NT2/D1 (cell line): ENCODE measurements at regions not wholly inside any gene's neighbourhood (a gene's known extent, or its start where the extent isn't known, plus 50 kb on each side); places are given as distances from the start of the nearest gene placed in this dataset.

Experiments
- DNase-seq: peaks from one replicate; pipeline ENCODE4 v3.0.0-alpha.2; 2011; ENCODE audit warnings: low read depth, low spot score
- H3K27me3 ChIP-seq: 2 replicates; pipeline ENCODE4 v1.6.0; 2011; ENCODE audit warnings: mild to moderate bottlenecking; ENCODE audit not compliant: insufficient read length, insufficient read depth
- H3K36me3 ChIP-seq: 2 replicates; pipeline ENCODE4 v1.6.1; 2011; ENCODE audit warnings: mild to moderate bottlenecking, low read length, mixed read lengths; ENCODE audit not compliant: insufficient read depth, insufficient read length
- H3K4me1 ChIP-seq: 2 replicates; pipeline ENCODE4 v1.5.1; 2011; ENCODE audit not compliant: insufficient read depth, insufficient read length
- H3K4me3 ChIP-seq: 2 replicates; pipeline ENCODE4 v1.5.1; 2011; ENCODE audit warnings: low read depth; ENCODE audit not compliant: insufficient read length
- H3K9ac ChIP-seq: 2 replicates; pipeline ENCODE4 v1.6.0; 2011; ENCODE audit warnings: low read depth; ENCODE audit not compliant: insufficient read length
- H3K9me3 ChIP-seq: 2 replicates; pipeline ENCODE4 v1.5.1; 2011; ENCODE audit warnings: mild to moderate bottlenecking, low read length; ENCODE audit not compliant: insufficient read depth
- SUZ12 ChIP-seq: IDR thresholded peaks from 2 replicates; pipeline ENCODE4 v1.6.1; 2011; ENCODE audit not compliant: insufficient read length, insufficient read depth; ENCODE audit errors: extremely low read depth
- YY1 ChIP-seq: IDR thresholded peaks from 2 replicates; pipeline ENCODE4 v1.6.1; 2011; ENCODE audit not compliant: insufficient read length, insufficient read depth
- ZNF274 ChIP-seq: IDR thresholded peaks from 2 replicates; pipeline ENCODE4 v1.6.1; 2011; ENCODE audit warnings: mild to moderate bottlenecking, low read depth, low read length

DNA sequence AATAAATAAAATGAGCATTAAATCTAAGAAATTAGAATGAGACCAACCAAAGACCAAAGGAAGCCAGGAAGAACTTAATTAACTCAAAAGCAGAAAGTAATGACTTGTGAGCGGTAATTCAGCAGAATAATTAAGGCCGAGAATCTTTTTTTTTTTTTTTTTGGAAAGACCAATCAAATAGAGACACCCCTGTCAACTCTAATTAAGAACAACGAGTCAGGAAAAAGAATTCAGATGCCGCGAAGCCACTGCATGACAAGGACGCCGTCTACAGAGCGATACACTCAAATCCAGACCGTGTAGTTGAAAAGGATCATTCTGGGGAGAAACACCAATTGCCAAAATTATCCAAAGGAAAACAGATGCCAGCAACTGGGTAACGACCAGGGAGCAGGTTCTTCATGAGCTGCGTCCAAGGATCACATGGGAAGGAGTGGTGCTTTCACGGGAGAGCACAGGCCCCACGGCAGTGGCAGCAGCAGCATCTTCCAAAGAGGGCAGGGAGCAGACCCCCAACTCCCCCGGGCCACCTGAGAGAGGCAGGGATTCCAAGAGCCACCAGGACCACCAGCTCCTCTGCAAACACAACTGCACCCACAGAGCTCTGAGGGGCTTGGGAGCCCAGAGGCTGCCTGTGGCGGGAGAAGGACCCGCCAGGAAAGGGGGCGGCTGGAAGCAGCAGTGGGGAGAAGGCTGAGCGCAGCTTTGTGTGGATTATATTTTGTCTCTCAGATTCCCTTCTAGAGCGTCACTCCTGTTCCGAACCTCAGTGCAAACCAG is 469.8 kb downstream of the BRD1 start:
- Histone ChIP-seq H3K4me3 (no peak overlapping the region), H3K36me3 (no peaks in the 10 kb centered on the region), H3K27me3 (no peaks in the 10 kb centered on the region), H3K9me3 (no peaks in the 10 kb centered on the region), H3K4me1 (no peaks in the 10 kb centered on the region), H3K9ac (no peak overlapping the region)
- TF ChIP-seq ZNF274 = no peak
- TF ChIP-seq SUZ12 = no peak
- TF ChIP-seq YY1 = no peak
- no peak for DNase-seq

DNA sequence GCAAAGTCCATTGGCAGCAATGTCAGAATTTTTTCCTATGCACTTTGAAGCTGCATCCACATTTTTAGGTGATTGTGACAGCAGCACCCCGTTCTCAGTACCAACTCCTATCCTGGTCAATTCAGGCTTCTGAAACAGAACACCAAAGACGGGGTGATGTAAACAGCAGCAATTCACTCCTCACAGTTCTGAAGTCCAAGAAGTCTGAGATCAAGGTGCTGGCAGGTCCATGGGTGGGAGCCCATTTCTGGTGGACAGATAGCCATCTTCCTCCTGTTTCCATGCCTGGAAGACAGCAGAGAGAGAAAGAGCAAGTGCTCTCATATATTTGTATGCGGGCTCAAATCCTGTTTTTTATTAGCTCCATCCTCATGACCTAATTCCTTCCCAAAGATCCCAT is 471.2 kb downstream of the BRD1 start:
- no peak for DNase-seq
- H3K9ac ChIP-seq = no peak overlapping the region
- no peaks in the 10 kb centered on the region for H3K27me3 ChIP-seq
- TF ChIP-seq ZNF274 (no peak), SUZ12 (no peak), YY1 (no peak)
- no peaks in the 10 kb centered on the region for H3K36me3 ChIP-seq
- H3K4me3 ChIP-seq = no peak overlapping the region
- H3K4me1 ChIP-seq = no peaks in the 10 kb centered on the region
- no peaks in the 10 kb centered on the region for H3K9me3 ChIP-seq

DNA sequence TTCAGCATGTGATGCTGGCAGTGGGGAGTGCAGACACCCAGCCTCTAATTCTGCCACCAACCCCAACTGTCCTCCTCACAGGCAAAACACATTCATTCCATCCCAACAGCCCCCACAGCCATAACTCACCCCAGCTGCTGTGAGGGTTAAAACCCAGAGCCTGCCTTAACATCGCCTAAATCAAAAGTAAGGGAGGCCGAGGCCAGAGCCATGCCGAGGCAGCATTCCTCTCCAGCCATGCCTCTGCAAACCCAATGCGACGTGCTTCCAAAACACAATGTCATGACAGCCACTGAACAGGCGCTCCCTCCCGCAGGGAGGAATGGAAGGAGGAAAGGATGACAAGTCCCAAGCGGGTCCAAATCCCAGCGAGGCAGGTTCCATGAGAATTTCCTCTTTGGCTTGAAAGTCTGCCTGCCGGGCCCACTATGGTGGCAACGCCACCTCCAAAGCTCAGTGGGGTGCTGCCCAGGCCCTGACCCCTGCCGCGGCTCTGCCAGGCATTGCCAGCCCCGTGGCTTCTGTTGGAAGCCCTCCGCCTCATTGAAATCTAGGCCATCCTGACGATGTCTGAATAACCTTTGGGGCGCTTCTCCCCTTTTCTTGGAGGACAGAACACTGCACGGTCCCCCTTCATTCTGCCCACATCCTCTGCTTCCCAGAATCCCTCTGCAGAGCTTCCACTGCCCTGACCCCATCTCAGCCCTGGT is 472.3 kb downstream of the BRD1 start:
- no peaks in the 10 kb centered on the region for H3K36me3 ChIP-seq
- TF ChIP-seq ZNF274 (no peak), SUZ12 (no peak), YY1 (no peak)
- no peak overlapping the region for H3K9ac ChIP-seq
- DNase-seq = no peak
- H3K27me3 ChIP-seq = no peaks in the 10 kb centered on the region
- no peaks in the 10 kb centered on the region for H3K9me3 ChIP-seq
- H3K4me1 ChIP-seq = no peaks in the 10 kb centered on the region
- H3K4me3 ChIP-seq = no peak overlapping the region

DNA sequence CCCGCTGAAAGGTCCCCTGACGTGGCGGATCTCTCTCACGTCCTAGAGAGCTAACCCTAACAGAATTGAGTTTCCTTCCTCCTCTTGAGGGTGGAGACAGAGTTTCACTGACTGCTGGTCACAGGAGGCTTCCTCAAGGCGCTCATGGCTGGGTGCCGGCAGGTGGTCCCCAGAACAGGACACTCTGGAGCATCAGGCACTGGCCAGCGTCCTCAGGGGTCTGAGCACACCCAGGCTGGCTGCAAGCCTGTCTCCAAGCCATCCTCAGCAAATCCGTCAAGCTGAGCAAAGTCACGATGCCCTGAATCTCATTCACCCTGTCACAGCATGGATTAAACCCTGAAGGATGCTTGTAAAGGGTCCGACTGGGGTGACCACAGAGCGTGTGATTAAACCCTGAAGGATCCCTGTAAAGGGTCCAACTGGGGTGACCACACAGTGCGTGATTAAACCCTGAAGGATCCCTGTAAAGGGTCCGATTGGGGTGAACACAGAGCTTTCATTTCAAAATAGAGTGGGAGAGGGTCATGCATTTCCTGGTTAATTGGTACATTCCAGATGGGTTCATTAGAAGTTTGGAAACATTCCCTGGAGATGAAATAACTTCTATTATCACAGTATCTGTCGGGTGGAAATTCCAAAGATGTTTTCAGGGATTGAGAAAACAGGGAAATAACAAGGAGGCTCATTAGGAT is 473.0 kb downstream of the BRD1 start:
- no peak overlapping the region for H3K4me3 ChIP-seq
- no peak for DNase-seq
- H3K4me1 ChIP-seq = peaks cover 1% of the 10 kb centered on the region
- TF ChIP-seq ZNF274 (no peak), SUZ12 (no peak), YY1 (no peak)
- H3K27me3 ChIP-seq = no peaks in the 10 kb centered on the region
- H3K9ac ChIP-seq = no peak overlapping the region
- no peaks in the 10 kb centered on the region for H3K36me3 ChIP-seq
- H3K9me3 ChIP-seq = no peaks in the 10 kb centered on the region

DNA sequence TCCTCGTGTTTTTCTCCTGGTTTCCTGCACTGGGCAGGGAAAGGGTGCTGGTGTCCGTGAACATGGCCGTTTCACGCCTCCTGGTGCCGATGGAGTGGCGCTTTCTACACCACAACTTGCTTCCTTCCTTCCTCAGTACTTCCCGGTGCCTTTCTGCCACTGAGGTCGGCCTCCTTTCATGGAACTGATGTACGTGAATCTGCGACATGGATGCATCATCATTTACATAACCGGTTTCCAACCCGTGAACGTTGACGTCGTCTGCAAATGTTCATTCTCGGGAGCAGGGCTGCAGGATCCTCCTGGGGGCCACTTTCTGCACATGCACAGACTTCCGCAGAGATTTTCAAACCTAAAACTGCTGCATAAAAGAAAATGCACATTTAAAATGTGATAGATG is 474.4 kb downstream of the BRD1 start:
- Histone ChIP-seq H3K9ac (no peak overlapping the region), H3K27me3 (no peaks in the 10 kb centered on the region), H3K9me3 (no peaks in the 10 kb centered on the region), H3K36me3 (no peaks in the 10 kb centered on the region), H3K4me1 (peaks cover 2% of the 10 kb centered on the region), H3K4me3 (no peak overlapping the region)
- DNase-seq = no peak
- TF ChIP-seq SUZ12 = no peak
- TF ChIP-seq YY1 = no peak
- TF ChIP-seq ZNF274 = no peak

DNA sequence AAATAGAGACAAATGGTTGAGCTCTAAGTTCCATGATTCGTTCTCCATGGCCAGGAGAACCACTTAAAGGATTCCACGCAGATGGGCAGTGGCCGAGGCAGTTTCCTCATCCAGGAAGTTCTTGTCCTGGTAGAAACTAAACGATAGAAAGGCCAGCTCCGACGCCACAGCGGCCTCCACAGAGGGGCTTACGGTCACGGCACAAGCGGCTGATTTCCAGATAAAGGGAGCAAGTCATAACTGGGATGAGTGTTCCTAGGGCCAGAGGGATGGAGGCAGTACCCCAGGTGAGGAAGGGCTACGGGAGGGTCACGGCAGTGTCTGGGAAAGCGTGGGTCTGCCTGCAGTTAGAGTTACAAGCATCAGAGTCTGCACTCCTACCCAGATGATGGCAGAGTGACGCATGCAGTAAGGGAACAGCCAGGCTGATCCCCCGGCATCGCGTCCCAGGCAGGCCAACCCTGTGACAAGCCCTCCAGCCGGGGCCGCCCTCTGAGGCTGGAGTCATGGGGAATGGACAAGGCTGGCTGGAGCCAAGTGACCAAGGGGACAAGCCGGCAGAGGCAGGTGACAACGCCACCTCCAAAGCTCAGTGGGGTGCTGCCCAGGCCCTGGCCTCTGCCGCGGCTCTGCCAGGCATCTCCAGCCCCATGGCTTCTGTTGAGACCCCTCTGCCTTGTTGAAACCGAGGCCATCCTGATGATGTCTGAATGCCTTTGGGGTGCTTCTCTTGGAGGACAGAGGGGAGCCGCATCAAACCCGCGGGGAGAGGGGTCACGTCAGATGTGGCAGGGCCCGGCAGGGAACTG is 475.1 kb downstream of the BRD1 start:
- no peak overlapping the region for H3K9ac ChIP-seq
- no peaks in the 10 kb centered on the region for H3K9me3 ChIP-seq

DNA sequence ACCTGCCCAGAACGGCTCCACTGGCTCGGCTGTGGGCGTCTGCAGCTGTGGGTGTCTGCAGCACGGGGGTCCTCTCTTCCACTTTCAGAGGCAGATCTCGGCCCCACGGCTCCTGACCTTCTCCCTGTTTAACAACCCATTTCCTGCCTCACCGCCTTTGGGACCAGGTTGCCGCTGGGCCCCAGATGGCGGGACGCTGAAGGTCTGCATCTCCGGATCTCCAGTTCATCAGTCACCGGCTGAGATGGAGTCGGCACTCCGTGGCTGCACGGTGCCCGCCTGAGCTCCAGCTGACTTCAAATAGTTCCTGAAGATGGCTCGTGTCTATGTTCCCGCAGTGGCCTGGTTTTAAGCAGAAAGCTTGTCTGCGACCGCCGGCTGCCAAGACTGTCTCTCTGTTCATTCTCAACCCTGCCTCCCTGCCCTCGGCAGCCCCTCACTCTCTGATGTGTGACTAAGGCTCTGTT is 475.9 kb downstream of the BRD1 start:
- no peaks in the 10 kb centered on the region for H3K9me3 ChIP-seq
- H3K4me1 ChIP-seq = peaks cover 4% of the 10 kb centered on the region

More for the DNA sequence above, 475.1 kb downstream of the BRD1 start:
- TF ChIP-seq YY1 (no peak), ZNF274 (no peak), SUZ12 (no peak)
- Histone ChIP-seq H3K27me3 (no peaks in the 10 kb centered on the region), H3K4me3 (no peak overlapping the region), H3K4me1 (peaks cover 4% of the 10 kb centered on the region), H3K36me3 (no peaks in the 10 kb centered on the region)
- no peak for DNase-seq

More for the DNA sequence above, 475.9 kb downstream of the BRD1 start:
- DNase-seq = no peak
- H3K9ac ChIP-seq = no peak overlapping the region
- H3K27me3 ChIP-seq = no peaks in the 10 kb centered on the region
- TF ChIP-seq SUZ12 = no peak
- no peak for TF ChIP-seq YY1
- no peak for TF ChIP-seq ZNF274
- no peaks in the 10 kb centered on the region for H3K36me3 ChIP-seq
- no peak overlapping the region for H3K4me3 ChIP-seq
